ENCODE measurements at regions not wholly inside any gene's neighbourhood (a gene's known extent, or its start where the extent isn't known, plus 50 kb on each side); places are given as distances from the start of the nearest gene placed in this dataset.
"Not testable (repeated sequence)": the region's sequence is repeated elsewhere in the genome, so short reads cannot be mapped to it uniquely, and the experiment has no call there.

GRCh38 chr4:11839889-11840288 lies 411.2 kb upstream of the HS3ST1 start:
- Histone ChIP-seq H3K27me3 (ENCODE audit: control insufficient read depth, insufficient read depth, low read length) (no peaks in the 10 kb centered on the region), H3K4me3 (ENCODE audit: low read depth, low read length) (no peak overlapping the region), H3K36me3 (ENCODE audit: control insufficient read depth, insufficient read depth, low read length) (no peaks in the 10 kb centered on the region), H3K4me1 (ENCODE audit: control insufficient read depth, insufficient read depth, low read length) (no peaks in the 10 kb centered on the region), H3K9me3 (ENCODE audit: control insufficient read depth, insufficient read depth, low read length) (no peaks in the 10 kb centered on the region), H3K9ac (ENCODE audit: low read depth, low read length) (no peak overlapping the region)

DNA sequence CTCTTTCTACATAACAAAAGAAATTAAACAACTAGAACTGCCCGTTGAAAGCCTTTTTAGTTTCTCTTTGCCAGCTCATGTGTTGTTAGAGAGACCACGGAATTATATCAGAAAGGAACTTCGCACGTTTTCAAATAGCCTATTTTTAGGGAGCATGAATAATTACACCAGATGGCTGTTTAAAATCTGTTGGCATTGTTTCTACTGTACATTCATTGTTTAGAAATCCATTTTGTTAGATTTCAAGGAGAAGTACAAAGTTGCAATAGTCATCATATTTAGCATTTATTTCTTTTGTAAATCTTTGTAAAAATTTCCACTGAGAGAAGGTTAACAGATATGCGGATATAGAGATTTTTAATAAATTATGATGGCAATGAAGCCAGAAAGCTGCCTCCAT lies 403.0 kb upstream of the HS3ST1 start:
- Histone ChIP-seq H3K9me3 (ENCODE audit: control insufficient read depth, insufficient read depth, low read length) (no peaks in the 10 kb centered on the region), H3K4me1 (ENCODE audit: control insufficient read depth, insufficient read depth, low read length) (no peaks in the 10 kb centered on the region), H3K36me3 (ENCODE audit: control insufficient read depth, insufficient read depth, low read length) (no peaks in the 10 kb centered on the region), H3K27me3 (ENCODE audit: control insufficient read depth, insufficient read depth, low read length) (no peaks in the 10 kb centered on the region), H3K9ac (ENCODE audit: low read depth, low read length) (no peak overlapping the region), H3K4me3 (ENCODE audit: low read depth, low read length) (no peak overlapping the region)

GRCh38 chr4:11824566-11824965 lies 395.9 kb upstream of the HS3ST1 start:
- no peak overlapping the region for H3K9ac ChIP-seq (ENCODE audit: low read depth, low read length)
- no peaks in the 10 kb centered on the region for H3K27me3 ChIP-seq (ENCODE audit: control insufficient read depth, insufficient read depth, low read length)
- H3K9me3 ChIP-seq (ENCODE audit: control insufficient read depth, insufficient read depth, low read length) = no peaks in the 10 kb centered on the region
- H3K4me3 ChIP-seq (ENCODE audit: low read depth, low read length) = no peak overlapping the region
- no peaks in the 10 kb centered on the region for H3K36me3 ChIP-seq (ENCODE audit: control insufficient read depth, insufficient read depth, low read length)
- peaks cover 9% of the 10 kb centered on the region for H3K4me1 ChIP-seq (ENCODE audit: control insufficient read depth, insufficient read depth, low read length)

GRCh38 chr4:11821772-11822430 lies 393.2 kb upstream of the HS3ST1 start:
- H3K4me1 ChIP-seq (ENCODE audit: control insufficient read depth, insufficient read depth, low read length) = peaks cover 9% of the 10 kb centered on the region
- H3K36me3 ChIP-seq (ENCODE audit: control insufficient read depth, insufficient read depth, low read length) = no peaks in the 10 kb centered on the region
- no peaks in the 10 kb centered on the region for H3K27me3 ChIP-seq (ENCODE audit: control insufficient read depth, insufficient read depth, low read length)
- no peaks in the 10 kb centered on the region for H3K9me3 ChIP-seq (ENCODE audit: control insufficient read depth, insufficient read depth, low read length)
- no peak overlapping the region for H3K9ac ChIP-seq (ENCODE audit: low read depth, low read length)
- no peak overlapping the region for H3K4me3 ChIP-seq (ENCODE audit: low read depth, low read length)

- no peak overlapping the region for H3K4me3 ChIP-seq (ENCODE audit: low read depth, low read length)
- no peak overlapping the region for H3K9ac ChIP-seq (ENCODE audit: low read depth, low read length)
- H3K27me3 ChIP-seq (ENCODE audit: control insufficient read depth, insufficient read depth, low read length) = no peaks in the 10 kb centered on the region
- peaks cover under 1% of the 10 kb centered on the region for H3K4me1 ChIP-seq (ENCODE audit: control insufficient read depth, insufficient read depth, low read length)
- H3K36me3 ChIP-seq (ENCODE audit: control insufficient read depth, insufficient read depth, low read length) = no peaks in the 10 kb centered on the region
- no peaks in the 10 kb centered on the region for H3K9me3 ChIP-seq (ENCODE audit: control insufficient read depth, insufficient read depth, low read length)
These were observed 388.4 kb upstream of the HS3ST1 start for GRCh38 chr4:11817088-11817487.

GRCh38 chr4:11814758-11815157 lies 386.1 kb upstream of the HS3ST1 start:
- Histone ChIP-seq H3K4me1 (ENCODE audit: control insufficient read depth, insufficient read depth, low read length) (no peaks in the 10 kb centered on the region), H3K9me3 (ENCODE audit: control insufficient read depth, insufficient read depth, low read length) (no peaks in the 10 kb centered on the region), H3K9ac (ENCODE audit: low read depth, low read length) (no peak overlapping the region), H3K27me3 (ENCODE audit: control insufficient read depth, insufficient read depth, low read length) (no peaks in the 10 kb centered on the region), H3K4me3 (ENCODE audit: low read depth, low read length) (no peak overlapping the region), H3K36me3 (ENCODE audit: control insufficient read depth, insufficient read depth, low read length) (no peaks in the 10 kb centered on the region)

GRCh38 chr4:11813951-11814446 lies 385.3 kb upstream of the HS3ST1 start:
- no peaks in the 10 kb centered on the region for H3K36me3 ChIP-seq (ENCODE audit: control insufficient read depth, insufficient read depth, low read length)
- H3K4me3 ChIP-seq (ENCODE audit: low read depth, low read length) = no peak overlapping the region
- no peaks in the 10 kb centered on the region for H3K9me3 ChIP-seq (ENCODE audit: control insufficient read depth, insufficient read depth, low read length)
- H3K9ac ChIP-seq (ENCODE audit: low read depth, low read length) = no peak overlapping the region
- no peaks in the 10 kb centered on the region for H3K4me1 ChIP-seq (ENCODE audit: control insufficient read depth, insufficient read depth, low read length)
- H3K27me3 ChIP-seq (ENCODE audit: control insufficient read depth, insufficient read depth, low read length) = no peaks in the 10 kb centered on the region

- not testable (repeated sequence) for H3K9me3 ChIP-seq (ENCODE audit: control insufficient read depth, insufficient read depth, low read length)
These were observed 382.8 kb upstream of the HS3ST1 start for GRCh38 chr4:11811521-11811920.

DNA sequence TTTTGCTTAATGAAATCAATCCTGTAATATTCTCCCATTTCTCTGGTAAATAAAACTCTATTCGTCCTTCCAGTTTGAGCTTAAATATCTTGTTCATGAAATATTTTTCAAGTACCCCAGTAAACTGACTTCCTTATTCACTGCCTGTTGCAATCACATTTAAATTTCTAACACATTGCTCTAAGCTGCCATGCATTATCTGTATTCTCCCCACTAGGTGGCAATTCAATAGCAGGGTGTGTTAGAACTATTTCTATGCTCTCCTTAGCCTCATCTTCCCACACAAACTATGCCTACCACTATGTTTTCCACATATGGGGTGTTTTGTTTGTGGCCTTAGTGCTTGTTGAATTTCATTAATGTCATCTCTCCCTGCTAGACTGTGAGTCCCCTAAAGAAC lies 377.1 kb upstream of the HS3ST1 start:
- H3K9me3 ChIP-seq (ENCODE audit: control insufficient read depth, insufficient read depth, low read length) = peaks cover 5% of the 10 kb centered on the region
- no peak overlapping the region for H3K9ac ChIP-seq (ENCODE audit: low read depth, low read length)
- no peaks in the 10 kb centered on the region for H3K36me3 ChIP-seq (ENCODE audit: control insufficient read depth, insufficient read depth, low read length)
- H3K4me1 ChIP-seq (ENCODE audit: control insufficient read depth, insufficient read depth, low read length) = no peaks in the 10 kb centered on the region
- no peak overlapping the region for H3K4me3 ChIP-seq (ENCODE audit: low read depth, low read length)
- H3K27me3 ChIP-seq (ENCODE audit: control insufficient read depth, insufficient read depth, low read length) = no peaks in the 10 kb centered on the region

More at GRCh38 chr4:11811521-11811920, 382.8 kb upstream of the HS3ST1 start:
- H3K4me1 ChIP-seq (ENCODE audit: control insufficient read depth, insufficient read depth, low read length); H3K4me3 ChIP-seq (ENCODE audit: low read depth, low read length); H3K9ac ChIP-seq (ENCODE audit: low read depth, low read length); H3K36me3 ChIP-seq (ENCODE audit: control insufficient read depth, insufficient read depth, low read length); H3K27me3 ChIP-seq (ENCODE audit: control insufficient read depth, insufficient read depth, low read length): not testable (repeated sequence)

DNA sequence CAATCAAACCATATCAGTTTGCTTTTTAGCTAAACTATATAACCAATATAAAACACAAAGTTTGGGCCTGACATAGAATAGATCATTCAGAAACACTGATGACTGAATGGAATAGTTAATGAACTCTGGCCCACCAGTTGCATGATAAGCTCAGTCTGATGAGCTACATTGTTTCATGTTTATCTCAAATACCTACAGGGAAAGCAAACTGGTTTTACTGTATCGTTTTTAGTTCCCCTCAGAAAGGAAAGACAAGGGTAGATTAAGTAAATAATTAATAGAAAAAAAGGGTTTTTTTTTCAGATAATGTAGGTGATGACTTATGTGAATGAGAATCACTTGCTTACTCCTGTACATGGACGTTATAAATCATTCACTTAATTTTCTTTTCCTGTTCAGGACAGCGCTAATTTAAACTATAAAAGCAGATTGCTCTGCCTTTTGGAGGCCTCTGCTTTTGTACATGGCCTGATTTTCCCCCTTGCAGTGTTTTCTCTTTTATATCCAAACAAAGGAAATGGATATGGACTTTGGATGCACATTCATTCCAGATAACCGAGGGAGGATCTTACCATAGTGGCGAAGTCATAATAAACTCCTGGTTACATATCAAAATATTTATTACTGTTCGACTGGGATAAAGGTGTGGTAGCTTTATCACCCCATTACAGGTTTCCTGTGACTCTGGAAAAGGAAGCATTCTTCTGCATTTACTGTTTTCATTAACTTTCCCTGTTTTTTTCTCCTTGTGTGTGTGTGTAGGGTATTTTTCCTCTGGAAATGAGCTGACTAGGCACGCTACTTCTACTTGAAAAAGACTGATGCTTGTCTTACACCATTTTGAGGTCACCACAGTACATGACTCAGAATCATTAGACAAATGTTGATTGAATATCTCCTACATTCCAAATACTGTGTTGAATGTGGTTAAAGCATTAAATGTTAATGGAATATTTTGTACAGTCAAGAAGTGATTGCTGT lies 373.1 kb upstream of the HS3ST1 start:
- Histone ChIP-seq H3K4me1 (ENCODE audit: control insufficient read depth, insufficient read depth, low read length) (no peaks in the 10 kb centered on the region), H3K4me3 (ENCODE audit: low read depth, low read length) (no peak overlapping the region), H3K36me3 (ENCODE audit: control insufficient read depth, insufficient read depth, low read length) (no peaks in the 10 kb centered on the region), H3K9me3 (ENCODE audit: control insufficient read depth, insufficient read depth, low read length) (peaks cover 5% of the 10 kb centered on the region), H3K9ac (ENCODE audit: low read depth, low read length) (no peak overlapping the region), H3K27me3 (ENCODE audit: control insufficient read depth, insufficient read depth, low read length) (no peaks in the 10 kb centered on the region)

- Histone ChIP-seq H3K36me3 (ENCODE audit: control insufficient read depth, insufficient read depth, low read length) (no peaks in the 10 kb centered on the region), H3K4me3 (ENCODE audit: low read depth, low read length) (no peak overlapping the region), H3K27me3 (ENCODE audit: control insufficient read depth, insufficient read depth, low read length) (no peaks in the 10 kb centered on the region), H3K4me1 (ENCODE audit: control insufficient read depth, insufficient read depth, low read length) (no peaks in the 10 kb centered on the region), H3K9ac (ENCODE audit: low read depth, low read length) (no peak overlapping the region), H3K9me3 (ENCODE audit: control insufficient read depth, insufficient read depth, low read length) (no peaks in the 10 kb centered on the region)
These were observed 370.5 kb upstream of the HS3ST1 start for GRCh38 chr4:11799196-11799595.

DNA sequence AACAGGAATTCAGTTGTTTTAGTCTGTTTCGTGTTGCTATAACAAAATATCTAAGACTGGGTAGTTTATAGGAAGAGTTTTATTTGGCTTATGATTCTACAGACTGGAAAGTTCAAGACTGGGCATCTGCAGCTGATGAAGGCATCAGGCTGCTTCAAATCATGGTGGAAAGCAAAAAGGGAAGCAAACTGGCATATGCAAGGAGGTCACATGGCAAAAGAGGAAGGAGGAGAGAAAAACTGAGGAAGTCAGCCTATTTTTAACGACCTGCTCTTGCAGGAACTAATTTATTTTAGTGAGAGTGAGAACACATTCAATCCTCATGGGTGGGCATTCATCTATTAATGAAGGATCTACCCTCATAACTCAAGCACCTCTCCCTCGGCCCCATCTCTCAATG lies 363.1 kb upstream of the HS3ST1 start:
- Histone ChIP-seq H3K4me3 (ENCODE audit: low read depth, low read length) (no peak overlapping the region), H3K9ac (ENCODE audit: low read depth, low read length) (no peak overlapping the region), H3K9me3 (ENCODE audit: control insufficient read depth, insufficient read depth, low read length) (peaks cover 7% of the 10 kb centered on the region), H3K4me1 (ENCODE audit: control insufficient read depth, insufficient read depth, low read length) (no peaks in the 10 kb centered on the region), H3K27me3 (ENCODE audit: control insufficient read depth, insufficient read depth, low read length) (no peaks in the 10 kb centered on the region), H3K36me3 (ENCODE audit: control insufficient read depth, insufficient read depth, low read length) (no peaks in the 10 kb centered on the region)

All from iPS-15b (cell line).